IPS-20b (cell line): ENCODE measurements at regions not wholly inside any gene's neighbourhood (a gene's known extent, or its start where the extent isn't known, plus 50 kb on each side); places are given as distances from the start of the nearest gene placed in this dataset.

ENCODE experiments used
- H3K27ac ChIP-seq: one replicate; pipeline ENCODE4 v1.5.1; 2013; ENCODE audit warnings: low read length
- H3K27me3 ChIP-seq: 2 replicates; pipeline ENCODE4 v1.6.1; 2013; ENCODE audit warnings: mild to moderate bottlenecking, low read length, inconsistent platforms; ENCODE audit not compliant: insufficient read depth
- H3K36me3 ChIP-seq: 2 replicates; pipeline ENCODE4 v1.6.1; 2013; ENCODE audit warnings: low read depth, mild to moderate bottlenecking, inconsistent platforms, low read length, moderate library complexity; ENCODE audit not compliant: insufficient read depth
- H3K4me1 ChIP-seq: 2 replicates; pipeline ENCODE4 v1.6.1; 2013; ENCODE audit warnings: mild to moderate bottlenecking, control low read depth, inconsistent platforms, low read length, moderate library complexity; ENCODE audit not compliant: insufficient read depth
- H3K4me3 ChIP-seq: 2 replicates; pipeline ENCODE4 v1.5.1; 2013; ENCODE audit warnings: mild to moderate bottlenecking, low read length, inconsistent platforms
- H3K9ac ChIP-seq: 2 replicates; pipeline ENCODE4 v1.6.1; 2013; ENCODE audit warnings: low read depth, mild to moderate bottlenecking, inconsistent platforms, low read length, moderate library complexity
- H3K9me3 ChIP-seq: 2 replicates; pipeline ENCODE4 v1.6.1; 2013; ENCODE audit warnings: mild to moderate bottlenecking, low read depth, low read length, inconsistent platforms; ENCODE audit not compliant: insufficient read depth

GRCh38 chr4:11912886-11913285, 484.2 kb upstream of the HS3ST1 start:
- Histone ChIP-seq H3K36me3 (no peaks in the 10 kb centered on the region), H3K27ac (no peak overlapping the region), H3K4me3 (no peak overlapping the region), H3K9ac (no peak overlapping the region), H3K9me3 (no peaks in the 10 kb centered on the region), H3K27me3 (no peaks in the 10 kb centered on the region), H3K4me1 (peaks cover 22% of the 10 kb centered on the region)

GRCh38 chr4:11910812-11911211, 482.1 kb upstream of the HS3ST1 start:
- Histone ChIP-seq H3K27ac (no peak overlapping the region), H3K4me1 (peaks cover 28% of the 10 kb centered on the region), H3K9ac (no peak overlapping the region), H3K27me3 (no peaks in the 10 kb centered on the region), H3K9me3 (no peaks in the 10 kb centered on the region), H3K4me3 (no peak overlapping the region), H3K36me3 (no peaks in the 10 kb centered on the region)

GRCh38 chr4:11908712-11909111, 480.0 kb upstream of the HS3ST1 start:
- H3K27me3 ChIP-seq, result no peaks in the 10 kb centered on the region
- peak overlapping the region; percentile 29; the same call in 1 of the 2 replicates for H3K4me3 ChIP-seq
- H3K9ac ChIP-seq, result no peak overlapping the region
- no peaks in the 10 kb centered on the region for H3K36me3 ChIP-seq
- H3K9me3 ChIP-seq, result no peaks in the 10 kb centered on the region
- H3K27ac ChIP-seq, result no peak overlapping the region
- peaks cover 19% of the 10 kb centered on the region for H3K4me1 ChIP-seq

GRCh38 chr4:11908205-11908604, 479.5 kb upstream of the HS3ST1 start:
- H3K4me3 ChIP-seq, result peak overlapping the region; percentile 29; the same call in 1 of the 2 replicates
- H3K9ac ChIP-seq, result no peak overlapping the region
- no peaks in the 10 kb centered on the region for H3K36me3 ChIP-seq
- H3K9me3 ChIP-seq, result no peaks in the 10 kb centered on the region
- peaks cover 19% of the 10 kb centered on the region for H3K4me1 ChIP-seq
- no peaks in the 10 kb centered on the region for H3K27me3 ChIP-seq
- no peak overlapping the region for H3K27ac ChIP-seq

GRCh38 chr4:11904846-11905739, 476.4 kb upstream of the HS3ST1 start:
- Histone ChIP-seq H3K4me3 (no peak overlapping the region), H3K9me3 (no peaks in the 10 kb centered on the region), H3K36me3 (no peaks in the 10 kb centered on the region), H3K27ac (no peak overlapping the region), H3K4me1 (peaks cover 19% of the 10 kb centered on the region), H3K9ac (no peak overlapping the region), H3K27me3 (no peaks in the 10 kb centered on the region)

GRCh38 chr4:11904117-11904535, 475.4 kb upstream of the HS3ST1 start:
- H3K36me3 ChIP-seq, result no peaks in the 10 kb centered on the region
- H3K4me3 ChIP-seq, result no peak overlapping the region
- H3K27ac ChIP-seq, result no peak overlapping the region
- no peak overlapping the region for H3K9ac ChIP-seq
- no peaks in the 10 kb centered on the region for H3K27me3 ChIP-seq
- peaks cover 17% of the 10 kb centered on the region for H3K4me1 ChIP-seq
- H3K9me3 ChIP-seq, result no peaks in the 10 kb centered on the region

GRCh38 chr4:11901089-11901488, 472.4 kb upstream of the HS3ST1 start:
- Histone ChIP-seq H3K27me3 (no peaks in the 10 kb centered on the region), H3K36me3 (no peaks in the 10 kb centered on the region), H3K4me1 (no peaks in the 10 kb centered on the region), H3K9me3 (peaks cover 9% of the 10 kb centered on the region), H3K4me3 (no peak overlapping the region), H3K27ac (no peak overlapping the region), H3K9ac (no peak overlapping the region)

GRCh38 chr4:11900359-11900758, 471.7 kb upstream of the HS3ST1 start:
- H3K27me3 ChIP-seq, result no peaks in the 10 kb centered on the region
- no peaks in the 10 kb centered on the region for H3K4me1 ChIP-seq
- H3K9me3 ChIP-seq, result peaks cover 9% of the 10 kb centered on the region
- no peak overlapping the region for H3K4me3 ChIP-seq
- H3K36me3 ChIP-seq, result no peaks in the 10 kb centered on the region
- no peak overlapping the region for H3K9ac ChIP-seq
- no peak overlapping the region for H3K27ac ChIP-seq

GRCh38 chr4:11898796-11899195, 470.1 kb upstream of the HS3ST1 start:
- H3K4me1 ChIP-seq, result no peaks in the 10 kb centered on the region
- no peak overlapping the region for H3K9ac ChIP-seq
- H3K4me3 ChIP-seq, result no peak overlapping the region
- peaks cover 9% of the 10 kb centered on the region for H3K9me3 ChIP-seq
- no peak overlapping the region for H3K27ac ChIP-seq
- H3K27me3 ChIP-seq, result no peaks in the 10 kb centered on the region
- no peaks in the 10 kb centered on the region for H3K36me3 ChIP-seq

- H3K36me3 ChIP-seq, result no peaks in the 10 kb centered on the region
- peaks cover 9% of the 10 kb centered on the region for H3K9me3 ChIP-seq
- no peaks in the 10 kb centered on the region for H3K4me1 ChIP-seq
- no peak overlapping the region for H3K4me3 ChIP-seq
- no peak overlapping the region for H3K9ac ChIP-seq
- no peak overlapping the region for H3K27ac ChIP-seq
- no peaks in the 10 kb centered on the region for H3K27me3 ChIP-seq
Observed at GRCh38 chr4:11895766-11896165, 467.1 kb upstream of the HS3ST1 start.

- Histone ChIP-seq H3K4me1 (no peaks in the 10 kb centered on the region), H3K27me3 (no peaks in the 10 kb centered on the region), H3K9ac (no peak overlapping the region), H3K4me3 (no peak overlapping the region), H3K9me3 (peaks cover 9% of the 10 kb centered on the region), H3K27ac (no peak overlapping the region), H3K36me3 (no peaks in the 10 kb centered on the region)
Observed at GRCh38 chr4:11894977-11895376, 466.3 kb upstream of the HS3ST1 start.

- Histone ChIP-seq H3K4me3 (no peak overlapping the region), H3K27ac (no peak overlapping the region), H3K36me3 (no peaks in the 10 kb centered on the region), H3K27me3 (no peaks in the 10 kb centered on the region), H3K9me3 (peaks cover 9% of the 10 kb centered on the region), H3K9ac (no peak overlapping the region), H3K4me1 (no peaks in the 10 kb centered on the region)
Observed at GRCh38 chr4:11894221-11894620, 465.5 kb upstream of the HS3ST1 start.
